SHP77 treated with DMSO at 0.1 percent for 48 hours (cell line): ENCODE measurements at regions not wholly inside any gene's neighbourhood (a gene's known extent, or its start where the extent isn't known, plus 50 kb on each side); places are given as distances from the start of the nearest gene placed in this dataset.
"Not testable (repeated sequence)": the region's sequence is repeated elsewhere in the genome, so short reads cannot be mapped to it uniquely, and the experiment has no call there.

Experiments used
- DNase-seq: peaks from one replicate; lab custom pipeline; 2025; lab: John Stamatoyannopoulos, UW

GRCh38 chr12:131418884-131419283 lies 292.0 kb upstream of the SFSWAP start:
- DNase-seq = no peak

DNA sequence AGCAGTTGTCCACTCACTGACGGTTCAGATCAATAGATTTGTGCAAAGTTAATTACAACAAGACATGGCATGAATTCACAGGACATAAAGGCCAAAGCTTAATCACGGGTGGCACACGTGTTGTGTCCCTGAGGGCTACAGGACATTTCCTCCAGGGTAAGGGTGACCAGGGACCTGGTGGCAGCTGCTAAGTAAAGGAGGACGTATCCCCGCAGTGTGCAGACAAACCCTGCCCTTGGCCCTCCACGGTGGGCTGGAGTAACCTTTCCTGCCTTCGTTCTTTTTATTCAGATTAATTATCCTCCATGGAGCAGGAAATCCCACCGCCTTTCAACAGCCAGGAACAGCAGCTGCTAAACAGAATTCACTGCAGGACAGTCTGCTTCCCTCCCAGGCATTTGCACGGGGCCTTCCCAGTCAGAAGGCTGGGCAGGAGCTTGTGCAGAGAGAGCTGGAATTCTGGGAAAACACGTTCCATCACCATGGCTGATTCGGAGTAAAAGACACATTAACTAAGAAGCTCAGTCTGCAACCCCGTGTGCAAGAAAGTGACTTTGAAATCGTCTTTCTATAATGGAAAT lies 289.9 kb upstream of the SFSWAP start:
- DNase-seq = no peak

GRCh38 chr12:131421509-131422186 lies 289.2 kb upstream of the SFSWAP start:
- no peak for DNase-seq

- DNase-seq = no peak
Observed at GRCh38 chr12:131422187-131422520, 288.7 kb upstream of the SFSWAP start.

DNA sequence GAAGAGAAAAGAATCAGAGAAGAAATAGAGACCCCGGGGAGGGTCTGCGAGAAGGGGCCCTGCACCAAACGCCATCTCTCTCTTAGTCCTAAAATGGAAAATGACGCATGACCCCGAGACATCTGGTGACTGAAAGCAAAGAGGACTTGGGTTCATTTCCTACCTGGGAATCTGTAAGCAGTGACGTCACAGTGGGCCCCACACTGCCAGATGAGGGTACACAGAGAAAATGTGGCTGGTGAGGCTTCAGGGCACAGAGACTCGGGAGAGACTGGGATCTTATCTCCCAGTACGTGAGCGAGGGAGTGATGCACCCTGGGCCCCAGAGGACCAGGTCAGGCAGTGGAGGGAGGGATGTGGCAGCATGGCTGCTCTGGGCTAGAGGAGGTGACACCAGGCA lies 288.1 kb upstream of the SFSWAP start:
- DNase-seq = no peak

- DNase-seq = no peak
Observed at GRCh38 chr12:131424270-131424669, 286.6 kb upstream of the SFSWAP start.

DNA sequence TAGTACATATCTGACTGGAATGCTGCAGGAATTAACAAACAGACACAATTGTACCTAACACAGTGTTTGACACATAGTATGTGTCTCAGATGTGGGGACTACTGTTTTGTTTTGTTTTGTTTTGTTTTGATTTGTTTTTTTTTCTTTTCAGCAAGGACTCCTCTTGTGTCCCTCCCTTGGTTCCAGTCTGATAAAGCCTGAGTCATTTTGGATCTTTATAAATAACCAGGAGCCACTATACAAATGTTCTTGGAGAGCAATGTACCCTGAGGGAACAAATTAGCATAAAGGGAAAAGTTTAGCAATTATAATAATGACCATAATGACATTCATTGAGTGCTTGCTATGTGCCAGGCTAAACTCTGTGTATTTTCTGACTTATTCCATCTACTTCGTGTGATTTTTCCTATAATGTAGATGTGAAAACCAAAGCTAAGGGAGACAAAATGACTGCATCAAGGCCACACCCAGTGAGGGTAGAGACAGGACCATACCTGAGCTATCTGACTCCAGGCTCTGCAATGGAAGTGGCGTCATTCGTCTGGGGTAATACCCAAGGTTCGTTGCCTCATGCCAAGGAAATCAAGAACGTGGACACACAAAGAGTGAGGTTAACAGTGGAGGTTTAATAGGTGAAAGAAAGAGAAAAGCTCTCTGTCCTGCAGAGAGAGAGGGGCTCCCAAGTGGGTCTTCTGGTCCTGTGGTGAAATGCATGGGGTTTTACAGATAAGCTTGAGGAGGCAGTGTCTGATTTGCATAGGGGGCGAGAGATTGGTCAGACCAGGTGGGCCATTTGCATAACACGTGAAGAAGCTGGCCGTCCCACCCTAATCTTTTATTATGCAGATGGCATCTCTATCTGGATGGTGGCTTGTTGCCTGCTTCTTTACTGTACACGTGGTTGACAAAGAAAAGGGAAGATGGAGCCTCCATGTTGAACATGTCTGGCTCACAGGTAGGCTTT lies 285.5 kb upstream of the SFSWAP start:
- DNase-seq = no peak

- DNase-seq = no peak
Observed at GRCh38 chr12:131428091-131428685, 282.7 kb upstream of the SFSWAP start.

- DNase-seq = not testable (repeated sequence)
Observed at GRCh38 chr12:131429221-131429620, 281.7 kb upstream of the SFSWAP start.

GRCh38 chr12:131429697-131430096 lies 281.2 kb upstream of the SFSWAP start:
- not testable (repeated sequence) for DNase-seq

- DNase-seq = no peak
Observed at GRCh38 chr12:131430158-131430742, 280.6 kb upstream of the SFSWAP start.

DNA sequence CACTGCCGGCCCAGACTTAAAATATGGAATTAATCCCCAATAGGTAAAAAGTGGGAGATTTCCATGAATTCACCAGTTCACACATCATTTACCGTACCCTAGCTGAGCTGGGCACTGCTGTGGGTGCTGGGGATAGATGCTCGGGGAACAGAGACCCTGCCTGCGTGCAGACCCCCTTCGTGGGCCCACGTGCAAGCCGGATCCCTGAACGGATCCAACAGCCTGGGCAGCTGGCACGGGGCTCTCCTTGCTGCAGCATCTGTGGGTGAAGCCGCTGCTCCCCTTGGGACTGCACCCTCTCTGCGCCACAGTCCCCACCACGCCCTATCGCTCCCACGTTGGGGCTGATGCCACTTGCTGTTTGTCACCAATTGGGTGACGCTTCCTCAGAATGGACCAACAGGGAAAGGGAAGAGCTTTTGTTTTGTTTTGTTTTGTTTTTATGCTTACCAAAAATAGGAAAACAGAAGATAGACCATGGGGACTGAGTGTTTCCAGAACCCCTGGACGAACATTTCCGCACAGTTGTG lies 279.7 kb upstream of the SFSWAP start:
- DNase-seq = not testable (repeated sequence)

- DNase-seq = no peak
Observed at GRCh38 chr12:131432532-131433260, 278.2 kb upstream of the SFSWAP start.

GRCh38 chr12:131434208-131435125 lies 276.4 kb upstream of the SFSWAP start:
- no peak for DNase-seq

DNA sequence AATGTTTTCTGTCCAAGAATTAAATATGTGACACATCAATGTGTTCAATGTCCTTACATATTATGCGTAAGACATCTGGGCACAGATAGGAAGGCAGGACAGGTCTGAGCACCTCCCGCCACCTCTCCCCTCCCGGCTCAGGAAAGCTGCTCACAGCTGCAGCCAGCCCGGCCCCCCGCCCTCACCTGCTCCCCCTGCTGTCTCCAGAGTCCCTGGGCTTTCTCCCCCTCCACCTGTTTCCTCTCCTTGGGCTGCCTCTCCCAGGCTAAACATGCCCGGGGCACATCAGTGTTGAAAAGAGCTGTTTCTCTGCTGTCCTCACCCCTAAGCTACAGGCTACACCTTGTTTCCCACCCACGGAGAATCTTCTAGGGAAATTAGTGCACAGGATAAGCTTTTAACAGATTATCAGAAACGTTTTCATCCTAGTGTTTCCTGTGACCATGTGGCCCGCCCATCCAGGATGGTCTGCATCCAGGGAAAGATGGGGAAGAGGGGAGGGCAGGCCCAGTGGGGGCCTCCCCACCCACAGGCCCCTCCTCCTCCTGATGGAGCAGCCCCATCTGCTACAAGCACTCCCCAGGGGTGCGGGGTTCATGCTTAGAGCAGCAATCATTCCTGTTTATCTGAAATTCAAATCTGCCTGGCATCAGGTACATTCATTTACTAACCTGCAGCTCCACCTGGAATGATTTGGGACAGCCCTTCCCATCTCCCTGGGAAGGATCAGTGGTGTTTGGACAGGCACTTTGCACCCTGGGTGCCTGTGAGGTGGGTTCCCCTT lies 273.8 kb upstream of the SFSWAP start:
- no peak for DNase-seq

- DNase-seq = no peak
Observed at GRCh38 chr12:131437706-131438492, 273.0 kb upstream of the SFSWAP start.

- DNase-seq = not testable (repeated sequence)
Observed at GRCh38 chr12:131438493-131438835, 272.4 kb upstream of the SFSWAP start.

GRCh38 chr12:131438881-131439280 lies 272.0 kb upstream of the SFSWAP start:
- no peak for DNase-seq

- DNase-seq = not testable (repeated sequence)
Observed at GRCh38 chr12:131439752-131440151, 271.1 kb upstream of the SFSWAP start.
